ENCODE measurements at regions not wholly inside any gene's neighbourhood (a gene's known extent, or its start where the extent isn't known, plus 50 kb on each side); places are given as distances from the start of the nearest gene placed in this dataset.

GRCh38 chr18:55925772-55926171 lies 337.8 kb upstream of the TCF4 start:
- Histone ChIP-seq H3K27me3 (ENCODE audit: control insufficient read depth, insufficient read depth, low read length) (no peaks in the 10 kb centered on the region), H4K20me1 (ENCODE audit: control insufficient read depth, extremely low read depth, insufficient read depth, low read length) (no peaks in the 10 kb centered on the region)
- DNase-seq (ENCODE audit: low read depth in 2 of 2) = no peak

GRCh38 chr18:55920063-55920462 lies 332.1 kb upstream of the TCF4 start:
- no peak overlapping the region for H2AFZ ChIP-seq (ENCODE audit: low read length)
- H3K79me2 ChIP-seq (ENCODE audit: control insufficient read depth, insufficient read depth, low read length) = no peaks in the 10 kb centered on the region
- H3K27ac ChIP-seq (ENCODE audit: insufficient read depth, low read length) = no peak overlapping the region
- no peaks in the 10 kb centered on the region for H3K27me3 ChIP-seq (ENCODE audit: control insufficient read depth, insufficient read depth, low read length)
- no peak overlapping the region for H3K9ac ChIP-seq (ENCODE audit: insufficient read depth, low read length)
- no peaks in the 10 kb centered on the region for H3K4me1 ChIP-seq (ENCODE audit: control insufficient read depth, extremely low read depth, insufficient read depth, low read length)
- TF ChIP-seq CTCF (conservative IDR thresholded peaks at IDR 0.05 in 1 of 2, IDR thresholded peaks at IDR 0.05 in 1 of 2; ENCODE audit: low read depth in 1 of 2, low read length in 2 of 2) (no peak), EZH2 (IDR thresholded peaks at IDR 0.05; ENCODE audit: low read length, missing control alignments) (no peak)
- no peaks in the 10 kb centered on the region for H3K9me3 ChIP-seq (ENCODE audit: control insufficient read depth, insufficient read depth, low read depth, low read length)
- H4K20me1 ChIP-seq (ENCODE audit: control insufficient read depth, extremely low read depth, insufficient read depth, low read length) = no peaks in the 10 kb centered on the region
- H3K4me2 ChIP-seq (ENCODE audit: extremely low read depth, insufficient read depth, low read length) = no peak overlapping the region
- no peak overlapping the region for H3K4me3 ChIP-seq (replicated peaks in 1 of 4; ENCODE audit: control extremely low read depth in 1 of 4, insufficient read depth in 1 of 4, low read depth in 3 of 4, low read length in 4 of 4)
- DNase-seq (ENCODE audit: low read depth in 2 of 2) = no peak
- H3K36me3 ChIP-seq (ENCODE audit: control insufficient read depth, insufficient read depth, low read length) = no peaks in the 10 kb centered on the region

More at GRCh38 chr18:55925772-55926171, 337.8 kb upstream of the TCF4 start:
- no peaks in the 10 kb centered on the region for H3K9me3 ChIP-seq (ENCODE audit: control insufficient read depth, insufficient read depth, low read depth, low read length)
- no peak overlapping the region for H3K4me3 ChIP-seq (replicated peaks in 1 of 4; ENCODE audit: control extremely low read depth in 1 of 4, insufficient read depth in 1 of 4, low read depth in 3 of 4, low read length in 4 of 4)
- H3K36me3 ChIP-seq (ENCODE audit: control insufficient read depth, insufficient read depth, low read length) = no peaks in the 10 kb centered on the region
- H3K9ac ChIP-seq (ENCODE audit: insufficient read depth, low read length) = no peak overlapping the region
- H3K79me2 ChIP-seq (ENCODE audit: control insufficient read depth, insufficient read depth, low read length) = no peaks in the 10 kb centered on the region
- TF ChIP-seq CTCF (conservative IDR thresholded peaks at IDR 0.05 in 1 of 2, IDR thresholded peaks at IDR 0.05 in 1 of 2; ENCODE audit: low read depth in 1 of 2, low read length in 2 of 2) (no peak), EZH2 (IDR thresholded peaks at IDR 0.05; ENCODE audit: low read length, missing control alignments) (no peak)
- H3K4me1 ChIP-seq (ENCODE audit: control insufficient read depth, extremely low read depth, insufficient read depth, low read length) = no peaks in the 10 kb centered on the region
- H3K4me2 ChIP-seq (ENCODE audit: extremely low read depth, insufficient read depth, low read length) = no peak overlapping the region
- no peak overlapping the region for H2AFZ ChIP-seq (ENCODE audit: low read length)
- no peak overlapping the region for H3K27ac ChIP-seq (ENCODE audit: insufficient read depth, low read length)

GRCh38 chr18:55918444-55918843 lies 330.5 kb upstream of the TCF4 start:
- Histone ChIP-seq H3K4me3 (replicated peaks in 1 of 4; ENCODE audit: control extremely low read depth in 1 of 4, insufficient read depth in 1 of 4, low read depth in 3 of 4, low read length in 4 of 4) (no peak overlapping the region), H3K4me1 (ENCODE audit: control insufficient read depth, extremely low read depth, insufficient read depth, low read length) (no peaks in the 10 kb centered on the region), H3K9ac (ENCODE audit: insufficient read depth, low read length) (no peak overlapping the region), H3K79me2 (ENCODE audit: control insufficient read depth, insufficient read depth, low read length) (no peaks in the 10 kb centered on the region), H3K27ac (ENCODE audit: insufficient read depth, low read length) (no peak overlapping the region), H3K9me3 (ENCODE audit: control insufficient read depth, insufficient read depth, low read depth, low read length) (no peaks in the 10 kb centered on the region), H3K27me3 (ENCODE audit: control insufficient read depth, insufficient read depth, low read length) (no peaks in the 10 kb centered on the region), H2AFZ (ENCODE audit: low read length) (no peak overlapping the region), H4K20me1 (ENCODE audit: control insufficient read depth, extremely low read depth, insufficient read depth, low read length) (no peaks in the 10 kb centered on the region), H3K4me2 (ENCODE audit: extremely low read depth, insufficient read depth, low read length) (no peak overlapping the region), H3K36me3 (ENCODE audit: control insufficient read depth, insufficient read depth, low read length) (no peaks in the 10 kb centered on the region)
- DNase-seq (ENCODE audit: low read depth in 2 of 2) = peak in 1 of 2 donors; percentile 66
- no peak for TF ChIP-seq CTCF (conservative IDR thresholded peaks at IDR 0.05 in 1 of 2, IDR thresholded peaks at IDR 0.05 in 1 of 2; ENCODE audit: low read depth in 1 of 2, low read length in 2 of 2)
- no peak for TF ChIP-seq EZH2 (IDR thresholded peaks at IDR 0.05; ENCODE audit: low read length, missing control alignments)

Data from fibroblast of lung (primary cell).